RWPE1 (cell line): ENCODE measurements at regions not wholly inside any gene's neighbourhood (a gene's known extent, or its start where the extent isn't known, plus 50 kb on each side); places are given as distances from the start of the nearest gene placed in this dataset.

Experiments
- CTCF ChIA-PET: fragments of 350-600 bp; sonication (Branson Sonifier 250); formaldehyde crosslinking; extraction: SDS; loops from one replicate; lab custom pipeline; 2021; lab: Yijun Ruan, JAX
- POLR2A ChIA-PET: fragments of 400-600 bp; formaldehyde crosslinking; extraction: SDS; loops from one replicate; lab custom pipeline; 2020; ENCODE audit warnings: antibody characterized with exemption; ENCODE audit not compliant: low non-redundant PET; lab: Yijun Ruan, JAX
- DNase-seq: peaks from one replicate; pipeline ENCODE4 v3.0.0; 2012; ENCODE audit warnings: low spot score
- H3K27ac ChIP-seq: fragments of 450-650 bp; 2 replicates; pipeline ENCODE4 v1.5.1; 2017
- CTCF ChIP-seq: fragments of 450-650 bp; conservative IDR thresholded peaks from 2 replicates; pipeline ENCODE4 v1.5.1; 2017; ENCODE audit warnings: low read depth, mild to moderate bottlenecking

- H3K27ac ChIP-seq: no peak overlapping the region
- POLR2A ChIA-PET: no interaction called here
- CTCF ChIA-PET: no interaction called here
- DNase-seq: no peak
- no peak for TF ChIP-seq CTCF
Measured at GRCh38 chr20:24131684-24132083, 143.1 kb upstream of the GGTLC1 start.

GRCh38 chr20:24131281-24131680 lies 142.7 kb upstream of the GGTLC1 start:
- DNase-seq: peak; percentile 19
- no peak for TF ChIP-seq CTCF
- ChIA-PET CTCF (no interaction called here), POLR2A (no interaction called here)
- no peak overlapping the region for H3K27ac ChIP-seq

GRCh38 chr20:24129641-24130040 lies 141.1 kb upstream of the GGTLC1 start:
- H3K27ac ChIP-seq: no peak overlapping the region
- TF ChIP-seq CTCF: no peak
- no peak for DNase-seq
- ChIA-PET CTCF (no interaction called here), POLR2A (no interaction called here)

GRCh38 chr20:24124951-24125650 lies 136.5 kb upstream of the GGTLC1 start:
- no peak for TF ChIP-seq CTCF
- H3K27ac ChIP-seq: no peak overlapping the region
- ChIA-PET CTCF (no interaction called here), POLR2A (no interaction called here)
- no peak for DNase-seq

GRCh38 chr20:24124003-24124402 lies 135.4 kb upstream of the GGTLC1 start:
- DNase-seq: no peak
- TF ChIP-seq CTCF: no peak
- CTCF ChIA-PET: no interaction called here
- H3K27ac ChIP-seq: no peak overlapping the region
- POLR2A ChIA-PET: no interaction called here

- DNase-seq: peak; percentile 54
- ChIA-PET CTCF (no interaction called here), POLR2A (no interaction called here)
- no peak for TF ChIP-seq CTCF
- H3K27ac ChIP-seq: no peak overlapping the region
Measured at GRCh38 chr20:24118441-24119175, 130.0 kb upstream of the GGTLC1 start.
